ENCODE measurements at regions not wholly inside any gene's neighbourhood (a gene's known extent, or its start where the extent isn't known, plus 50 kb on each side); places are given as distances from the start of the nearest gene placed in this dataset.

DNA sequence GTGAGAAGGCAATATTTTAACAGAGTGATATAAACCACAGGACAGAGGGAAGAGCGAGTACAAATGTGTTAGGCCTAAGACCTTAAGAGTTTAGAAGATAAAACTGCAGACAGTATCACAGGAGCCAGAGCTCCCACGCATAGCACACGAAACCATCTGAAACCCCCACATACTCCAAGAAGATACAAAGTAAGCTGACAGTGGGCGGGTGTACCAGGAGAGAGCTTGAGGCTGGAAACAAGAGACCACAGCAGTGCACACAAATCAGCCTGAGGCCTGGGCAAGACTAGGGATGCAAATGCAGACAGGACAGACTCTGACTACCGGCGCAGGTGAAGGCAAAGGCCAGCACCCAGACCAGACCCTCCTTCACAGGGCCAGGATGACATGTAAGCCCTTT is 54.1 kb upstream of the ARHGAP24 start:
- H3K27me3 ChIP-seq (ENCODE audit: control insufficient read depth in 2 of 2, insufficient read depth in 2 of 2, low read length in 2 of 2): no peaks in the 10 kb centered on the region
- no peaks in the 10 kb centered on the region for H3K9me3 ChIP-seq (replicated peaks; ENCODE audit: control insufficient read depth, insufficient read depth, low read depth, low read length)
- H3K4me3 ChIP-seq: no peak overlapping the region
- WGBS (ENCODE audit: insufficient coverage, low coverage, missing lambda C conversion rate): 2% methylated on average over 6 of the region's 6 CpGs
- in situ Hi-C loops (cut with MboI) (no loop called here), intact Hi-C loops (cut with micrococcal nuclease) (no loop called here)
- FAIRE-seq: no peak
- no peak for ATAC-seq
- H3K36me3 ChIP-seq (ENCODE audit: control insufficient read depth, insufficient read depth, low read length): no peaks in the 10 kb centered on the region
- ChIA-PET POLR2A (no interaction called here), CTCF (ENCODE audit: low intra/inter-chr PET ratio) (no interaction called here)
- no peaks in the 10 kb centered on the region for H4K20me1 ChIP-seq (replicated peaks; ENCODE audit: control insufficient read depth, insufficient read depth, low read length)
- TF ChIP-seq ZNF77 (CRISPR knock-in tag; IDR thresholded peaks at IDR 0.05): no peak
- TF ChIP-seq WHSC1 (IDR thresholded peaks at IDR 0.05; ENCODE audit: low read length): no peak
- no peak for TF ChIP-seq ZBTB11 (CRISPR knock-in tag; IDR thresholded peaks at IDR 0.05)
- TF ChIP-seq PURB (CRISPR knock-in tag; IDR thresholded peaks at IDR 0.05; ENCODE audit: low read depth): no peak
- no peak for TF ChIP-seq ZNF518B (CRISPR knock-in tag; IDR thresholded peaks at IDR 0.05)
- TF ChIP-seq, protein P1, sequence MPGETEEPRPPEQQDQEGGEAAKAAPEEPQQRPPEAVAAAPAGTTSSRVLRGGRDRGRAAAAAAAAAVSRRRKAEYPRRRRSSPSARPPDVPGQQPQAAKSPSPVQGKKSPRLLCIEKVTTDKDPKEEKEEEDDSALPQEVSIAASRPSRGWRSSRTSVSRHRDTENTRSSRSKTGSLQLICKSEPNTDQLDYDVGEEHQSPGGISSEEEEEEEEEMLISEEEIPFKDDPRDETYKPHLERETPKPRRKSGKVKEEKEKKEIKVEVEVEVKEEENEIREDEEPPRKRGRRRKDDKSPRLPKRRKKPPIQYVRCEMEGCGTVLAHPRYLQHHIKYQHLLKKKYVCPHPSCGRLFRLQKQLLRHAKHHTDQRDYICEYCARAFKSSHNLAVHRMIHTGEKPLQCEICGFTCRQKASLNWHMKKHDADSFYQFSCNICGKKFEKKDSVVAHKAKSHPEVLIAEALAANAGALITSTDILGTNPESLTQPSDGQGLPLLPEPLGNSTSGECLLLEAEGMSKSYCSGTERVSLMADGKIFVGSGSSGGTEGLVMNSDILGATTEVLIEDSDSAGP (CRISPR knock-in tag; IDR thresholded peaks at IDR 0.05): no peak
- TF ChIP-seq POLR2G (IDR thresholded peaks at IDR 0.05; ENCODE audit: low read depth, low read length): no peak
- TF ChIP-seq ILF3 (IDR thresholded peaks at IDR 0.05; ENCODE audit: borderline replicate concordance): no peak
- no peak overlapping the region for H3K27ac ChIP-seq (ENCODE audit: extremely low read depth, low read depth, low read length)
- no peak overlapping the region for H3K9ac ChIP-seq (ENCODE audit: insufficient read depth in 1 of 2, low read depth in 2 of 2, low read length in 2 of 2)
- DNase-seq (ENCODE audit: extremely low read depth in 1 of 4, low spot score in 3 of 4): no peak
- no TSS peak for BruUV-seq (replicated peaks)
- no peaks in the 10 kb centered on the region for H3K4me1 ChIP-seq (replicated peaks in 1 of 2; ENCODE audit: control insufficient read depth in 2 of 2, insufficient read depth in 2 of 2, low read length in 2 of 2)
- no peak overlapping the region for H3K4me2 ChIP-seq (ENCODE audit: insufficient read depth, low read length)
- H3K79me2 ChIP-seq (ENCODE audit: control insufficient read depth, insufficient read depth, low read length): no peaks in the 10 kb centered on the region
- no peaks in the 10 kb centered on the region for H3K9me1 ChIP-seq (ENCODE audit: control insufficient read depth, insufficient read depth, low read length)
- H2AFZ ChIP-seq (ENCODE audit: low read depth, low read length): no peak overlapping the region

Measured in K562 (cell line).